Fibroblast of skin of right biceps (primary cell): ENCODE measurements at regions not wholly inside any gene's neighbourhood (a gene's known extent, or its start where the extent isn't known, plus 50 kb on each side); places are given as distances from the start of the nearest gene placed in this dataset.

Experiments used
- DNase-seq: peaks from one replicate; pipeline ENCODE4 v3.0.0-alpha.2; 2013

DNA sequence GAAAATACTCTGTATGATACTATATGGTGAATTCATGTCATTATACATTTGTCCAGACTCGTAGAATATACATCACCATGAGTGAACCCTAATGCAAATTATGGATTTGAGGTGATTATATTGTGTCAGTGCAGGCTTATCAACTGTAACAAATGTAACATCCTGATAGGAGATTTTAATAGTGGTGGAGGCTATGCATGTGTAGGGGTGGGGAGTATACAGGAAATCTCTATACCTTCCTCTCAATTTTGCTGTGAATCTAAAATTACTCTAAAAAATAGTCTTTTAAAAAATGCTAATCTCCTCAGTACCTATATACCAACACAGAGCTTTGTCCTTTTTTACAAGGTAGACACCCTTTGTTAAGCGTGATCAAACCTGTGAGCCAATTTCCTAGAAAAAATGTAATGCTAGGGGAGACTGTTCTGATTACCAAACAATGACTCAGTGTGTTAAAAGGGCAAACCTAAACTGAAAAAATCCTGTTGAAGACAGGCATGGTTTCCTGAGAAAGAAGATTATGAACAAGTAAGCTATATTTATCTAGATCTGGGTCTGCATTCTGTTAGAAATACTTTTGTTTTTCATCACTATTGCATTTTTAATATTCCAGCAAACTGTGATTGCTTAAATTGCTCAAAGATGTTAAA lies 170.9 kb downstream of the DUSP6 start:
- peak; percentile 59 for DNase-seq

DNA sequence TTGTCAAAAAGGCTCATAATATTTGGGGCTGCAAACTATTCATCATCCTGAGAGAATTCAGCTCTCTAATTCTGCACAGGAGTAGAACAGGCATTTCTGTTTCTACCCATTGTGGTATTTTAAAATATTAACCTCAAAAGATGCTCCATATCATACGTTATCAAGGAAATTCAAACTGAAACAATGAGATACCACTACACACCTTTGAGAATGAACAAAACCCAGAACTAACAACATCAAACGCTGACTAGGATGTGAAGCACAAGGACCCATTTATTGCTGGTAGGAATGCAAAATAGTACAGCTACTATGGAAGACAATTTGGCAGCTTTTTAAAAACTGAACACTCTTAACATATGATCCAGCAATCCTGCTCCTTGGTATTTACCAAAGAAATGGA lies 171.8 kb downstream of the DUSP6 start:
- no peak for DNase-seq

DNA sequence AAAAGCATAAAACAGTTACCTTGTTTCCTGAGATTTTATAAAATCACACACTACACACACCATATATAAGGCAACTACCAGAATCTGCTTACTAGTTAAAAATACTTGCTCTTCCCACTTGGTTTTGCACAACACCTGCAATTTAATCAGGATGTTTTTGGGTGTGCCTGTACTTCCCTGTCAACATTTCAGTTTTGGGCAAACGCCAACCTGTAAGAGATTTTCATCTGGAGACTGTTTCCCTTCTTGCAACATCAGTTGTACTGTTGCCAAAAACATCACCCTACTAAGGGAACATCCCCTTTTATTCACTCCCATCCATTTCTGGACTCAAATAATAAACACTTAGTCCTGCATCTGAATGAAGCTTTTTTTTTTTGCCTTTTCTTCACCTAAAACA lies 172.3 kb downstream of the DUSP6 start:
- DNase-seq = peak; percentile 71

DNA sequence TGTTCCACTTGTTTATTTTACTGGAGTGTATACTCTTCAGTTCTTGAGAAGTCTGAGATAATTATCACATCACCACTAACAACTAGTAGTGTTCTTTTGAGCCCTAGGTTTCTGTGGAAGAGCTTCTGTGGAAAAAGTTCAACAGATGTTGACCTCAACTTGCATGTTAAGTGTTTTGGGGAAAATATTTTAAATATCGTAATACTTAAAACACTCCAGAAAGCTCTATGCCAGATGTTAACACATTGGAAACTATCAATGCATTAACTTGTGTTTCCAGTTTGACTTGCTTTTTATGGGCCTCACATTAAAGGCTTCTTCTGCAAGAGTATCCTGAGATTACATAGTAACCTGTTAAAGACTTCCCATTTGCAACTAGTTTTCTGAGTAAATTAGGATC lies 173.1 kb downstream of the DUSP6 start:
- DNase-seq = no peak

GRCh38 chr12:89177802-89178395 lies 174.4 kb downstream of the DUSP6 start:
- no peak for DNase-seq

DNA sequence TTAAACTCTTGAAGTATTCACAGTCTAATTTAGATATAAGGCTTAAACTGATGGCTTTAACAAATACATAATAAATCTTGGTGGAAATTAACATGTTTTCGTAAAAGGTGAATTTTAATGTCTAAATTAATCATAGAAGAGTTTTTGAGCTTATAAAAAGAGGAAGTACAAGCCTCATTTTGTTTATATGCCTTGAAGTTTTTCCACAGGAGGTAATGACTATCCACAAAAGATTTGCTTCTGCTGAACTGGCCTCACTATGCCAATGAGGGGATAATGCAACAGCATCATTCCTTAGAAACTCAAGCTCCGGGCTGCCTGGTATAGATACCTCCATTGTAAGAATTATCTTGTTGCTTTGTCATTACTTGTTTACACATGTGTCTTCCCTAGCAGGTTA lies 175.6 kb downstream of the DUSP6 start:
- no peak for DNase-seq

DNA sequence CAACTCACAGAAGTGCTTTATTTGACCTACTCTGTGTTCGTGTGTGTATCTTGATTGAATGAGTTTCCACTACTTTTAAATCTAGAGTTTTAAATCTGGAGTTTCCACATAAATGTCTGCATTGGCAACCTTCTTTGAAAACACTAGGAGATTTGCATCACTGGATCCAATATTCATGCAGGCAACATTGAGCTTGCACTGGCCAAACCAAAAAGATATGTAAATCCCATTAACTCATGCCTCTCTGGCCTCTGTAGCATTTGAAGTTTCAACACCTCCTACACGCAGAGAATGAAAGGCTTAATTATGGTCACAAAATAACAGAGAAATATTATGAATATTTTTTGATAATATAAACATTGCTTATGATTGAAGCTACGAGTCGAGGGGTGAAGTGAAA lies 178.6 kb downstream of the DUSP6 start:
- no peak for DNase-seq

DNA sequence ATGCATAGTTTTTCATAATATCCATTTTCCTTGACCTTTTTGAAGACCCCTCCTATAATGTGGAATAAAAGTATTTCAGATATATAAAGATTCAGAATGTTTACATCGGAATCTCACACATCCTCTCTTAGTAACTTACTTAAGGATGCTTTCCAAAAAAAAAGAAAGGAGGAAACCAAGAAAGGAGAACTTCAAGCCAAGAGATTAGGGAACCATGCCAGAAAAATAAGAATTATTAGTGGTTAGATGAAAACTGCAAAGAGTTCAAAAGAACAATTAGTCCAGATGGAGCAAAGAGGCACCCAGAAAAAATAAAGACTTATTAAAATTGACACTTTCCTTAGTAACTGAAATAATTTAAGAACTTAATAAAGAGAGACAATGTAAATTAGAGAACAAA lies 179.2 kb downstream of the DUSP6 start:
- DNase-seq = no peak

GRCh38 chr12:89172224-89172623 lies 180.1 kb downstream of the DUSP6 start:
- DNase-seq = no peak

- DNase-seq = no peak
Observed at GRCh38 chr12:89169321-89169720, 183.0 kb downstream of the DUSP6 start.

DNA sequence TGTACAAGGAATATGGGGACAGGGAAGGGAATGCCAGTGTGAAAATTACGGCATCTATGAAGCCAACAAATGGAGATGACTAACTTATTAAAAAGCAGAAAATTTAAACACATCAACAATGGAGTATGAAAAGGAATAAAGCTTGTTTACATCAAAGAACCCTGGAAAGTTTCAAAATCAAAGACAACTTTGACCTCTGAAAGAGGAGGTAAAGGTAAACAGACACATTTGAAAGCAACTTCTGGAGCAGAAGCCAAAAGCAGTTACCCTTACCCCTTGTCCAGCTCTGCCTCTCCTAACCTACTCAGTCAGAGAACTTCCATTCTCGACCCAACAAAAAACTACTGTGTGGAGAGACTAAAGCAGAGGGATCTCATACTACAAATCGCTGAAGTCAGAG lies 184.3 kb downstream of the DUSP6 start:
- no peak for DNase-seq

GRCh38 chr12:89166525-89166934 lies 185.8 kb downstream of the DUSP6 start:
- peak; percentile 77 for DNase-seq

DNA sequence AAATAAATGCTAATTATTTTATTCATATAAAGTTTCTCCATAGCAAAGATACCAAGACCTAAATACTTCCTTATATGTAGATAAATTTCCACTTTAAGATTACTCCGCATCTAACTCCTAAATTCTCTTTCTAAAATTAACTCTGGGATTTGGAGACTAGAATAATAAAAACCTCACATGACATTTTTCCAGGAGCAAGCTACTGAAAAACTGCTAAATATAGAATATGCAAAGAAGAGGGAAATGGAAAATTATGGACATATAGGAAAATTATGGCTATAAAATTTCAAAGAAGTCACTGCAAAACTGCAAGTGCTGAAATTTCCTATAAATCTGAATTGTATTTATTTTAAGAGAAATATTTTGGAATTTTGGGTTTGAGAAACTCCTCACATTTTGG lies 186.2 kb downstream of the DUSP6 start:
- DNase-seq = no peak

DNA sequence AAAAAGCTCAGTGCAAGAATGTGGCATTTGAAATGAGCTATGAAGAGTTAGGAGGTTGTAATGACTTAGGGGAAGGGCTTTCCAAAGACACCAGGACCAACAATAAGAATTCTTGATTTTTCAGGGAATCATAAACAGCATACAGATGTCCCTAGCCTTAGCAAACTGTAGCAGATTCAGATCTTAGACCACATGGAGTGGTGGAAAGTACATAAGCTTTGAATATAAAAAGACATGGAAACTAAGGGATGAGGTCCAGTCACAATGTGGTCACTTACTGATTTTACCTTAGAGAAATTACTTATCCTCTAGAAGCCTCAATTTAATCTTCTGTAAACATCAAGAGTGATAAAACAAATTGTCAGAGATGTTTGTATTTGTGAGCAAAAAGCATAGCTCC lies 186.6 kb downstream of the DUSP6 start:
- no peak for DNase-seq

DNA sequence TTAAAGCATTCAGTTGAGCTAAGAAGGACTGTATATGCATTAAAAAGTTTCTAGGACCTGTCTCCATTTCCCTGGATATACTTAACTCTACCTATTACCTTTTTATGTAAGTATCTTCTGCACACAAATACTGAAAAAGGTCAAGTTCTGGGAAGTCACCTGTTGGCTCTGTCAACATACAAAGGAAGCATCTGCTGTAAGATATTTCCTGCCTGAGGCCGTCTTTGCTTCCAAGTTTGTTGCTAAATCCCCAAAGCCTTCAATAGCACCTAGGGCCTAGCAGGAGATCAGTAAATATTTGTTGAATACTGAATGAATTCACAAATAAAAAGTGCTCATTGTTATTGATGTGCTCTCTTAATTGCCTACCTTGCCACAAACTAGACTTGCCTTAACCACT lies 188.4 kb downstream of the DUSP6 start:
- no peak for DNase-seq

- DNase-seq = peak; percentile 99
Observed at GRCh38 chr12:89162589-89163261, 189.6 kb downstream of the DUSP6 start.

DNA sequence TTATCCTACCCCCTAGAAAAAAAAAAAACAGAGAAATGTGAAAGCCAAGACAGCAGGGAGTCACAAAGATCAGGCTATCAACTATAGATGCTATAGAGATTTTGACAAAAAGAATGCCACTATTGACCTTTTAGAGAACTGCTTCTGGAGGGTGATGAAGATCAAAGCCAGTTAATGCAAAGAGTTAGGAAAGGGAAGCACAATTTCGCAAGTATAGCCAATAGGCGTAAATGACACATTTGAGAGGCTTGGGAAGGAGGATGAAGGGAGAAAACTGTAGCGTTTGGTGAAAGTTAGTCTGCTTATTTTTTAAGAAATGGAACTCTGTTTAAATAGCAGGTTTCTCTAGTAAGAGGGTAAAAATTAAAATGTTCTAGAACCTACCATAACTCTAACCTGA lies 190.7 kb downstream of the DUSP6 start:
- no peak for DNase-seq

- DNase-seq = peak; percentile 93
Observed at GRCh38 chr12:89160716-89161123, 191.6 kb downstream of the DUSP6 start.

- DNase-seq = no peak
Observed at GRCh38 chr12:89157413-89157812, 194.9 kb downstream of the DUSP6 start.

GRCh38 chr12:89156862-89157262 lies 195.4 kb downstream of the DUSP6 start:
- peak; percentile 88 for DNase-seq

GRCh38 chr12:89156340-89156739 lies 196.0 kb downstream of the DUSP6 start:
- no peak for DNase-seq

DNA sequence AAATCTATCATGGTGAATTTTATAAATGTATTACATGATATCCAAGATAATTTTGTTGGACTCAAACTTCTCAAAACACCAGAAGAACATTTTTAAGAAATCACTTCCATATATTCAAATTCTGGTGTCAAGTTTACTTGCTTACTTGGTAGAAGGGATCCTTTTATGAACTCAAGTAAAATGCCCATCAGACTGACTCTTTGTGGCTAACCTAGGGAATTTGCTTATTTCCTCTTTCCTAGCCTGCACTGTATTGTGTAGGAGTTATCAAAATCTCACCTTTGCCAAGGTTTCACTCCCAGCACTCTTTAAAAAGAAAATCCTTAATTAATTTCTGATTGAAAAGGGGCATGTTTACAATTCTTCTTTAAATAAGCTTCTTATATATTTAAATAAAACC lies 196.5 kb downstream of the DUSP6 start:
- no peak for DNase-seq

DNA sequence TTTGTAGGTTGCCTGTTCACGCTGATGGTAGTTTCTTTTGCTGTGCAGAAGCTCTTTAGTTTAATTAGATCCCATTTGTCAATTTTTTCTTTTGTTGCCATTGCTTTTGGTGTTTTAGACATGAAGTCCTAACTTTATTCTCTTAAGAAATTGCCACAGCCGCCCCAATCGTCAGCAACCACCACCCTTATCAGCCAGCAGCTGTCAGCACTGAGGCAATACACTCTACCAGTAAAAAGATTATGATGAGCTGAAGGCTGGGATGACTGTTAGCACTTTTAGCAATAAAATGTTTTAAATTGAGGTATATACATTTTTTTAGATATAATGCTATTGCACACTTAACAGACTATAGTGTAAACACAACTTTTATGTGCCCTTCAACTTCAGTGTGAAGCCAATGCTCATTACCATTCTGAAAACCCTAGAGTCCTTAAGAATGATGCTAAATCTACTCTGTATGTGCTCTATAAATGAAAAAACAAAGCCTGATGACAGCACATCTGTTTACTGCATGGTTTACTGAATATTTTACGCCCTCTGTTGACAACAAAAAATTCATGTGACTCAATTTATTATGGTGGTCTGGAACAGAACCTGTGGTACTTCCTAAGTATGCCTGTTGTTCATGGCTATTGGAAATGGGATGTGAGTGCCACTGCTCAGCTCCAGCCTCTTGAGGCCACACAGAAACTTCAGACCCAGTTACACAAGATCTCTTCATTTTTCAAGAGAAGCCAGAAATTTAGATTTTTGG lies 197.4 kb downstream of the DUSP6 start:
- DNase-seq = no peak

- no peak for DNase-seq
Observed at GRCh38 chr12:89153341-89153740, 199.0 kb downstream of the DUSP6 start.
